ENCODE measurements at regions not wholly inside any gene's neighbourhood (a gene's known extent, or its start where the extent isn't known, plus 50 kb on each side); places are given as distances from the start of the nearest gene placed in this dataset.
"Not testable (repeated sequence)": the region's sequence is repeated elsewhere in the genome, so short reads cannot be mapped to it uniquely, and the experiment has no call there.

DNA sequence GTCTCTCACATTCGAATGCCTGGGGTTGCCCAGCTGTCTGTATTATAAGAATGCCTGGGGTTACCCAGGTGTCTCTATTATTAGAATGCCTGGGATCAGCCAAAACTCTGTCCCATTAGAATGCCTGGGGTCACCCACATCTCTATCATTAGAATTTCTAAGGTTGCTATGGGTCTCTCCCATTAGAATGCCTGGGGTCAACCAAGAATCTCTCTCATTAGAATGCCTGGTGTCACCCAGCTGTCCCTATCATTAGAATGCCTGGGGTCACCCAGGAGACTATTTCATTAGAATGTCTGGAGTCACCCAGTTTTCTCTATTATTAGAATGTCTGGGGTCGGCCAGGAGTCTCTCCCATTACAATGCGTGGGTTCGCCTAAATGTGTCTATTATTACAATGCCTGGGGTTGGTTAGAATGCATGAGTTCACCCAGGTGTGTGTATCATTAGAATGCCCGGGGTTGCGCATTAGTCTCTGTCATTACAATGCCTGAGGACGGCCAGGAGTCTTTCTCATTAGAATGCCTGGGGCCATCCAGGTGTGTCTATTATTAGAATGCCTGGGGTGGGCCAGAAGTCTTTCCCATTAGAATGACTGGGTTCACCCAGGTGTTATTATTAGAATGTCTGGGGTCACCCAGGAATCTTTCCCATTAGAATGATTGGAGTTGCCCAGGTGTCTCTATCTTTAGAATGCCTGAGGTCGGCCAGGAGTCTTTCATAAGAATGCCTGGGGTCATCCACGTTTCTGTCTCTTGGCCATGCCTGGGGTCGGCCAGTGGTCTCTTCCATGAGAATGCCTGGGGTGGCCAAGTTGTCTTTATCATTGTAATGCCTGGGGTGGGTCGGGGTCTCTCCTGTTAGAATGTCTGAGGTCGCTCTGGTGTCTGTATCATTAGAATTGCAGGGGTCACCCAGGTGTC lies 59.6 kb downstream of the RNF187 start:
- H3K27ac ChIP-seq (ENCODE audit: low read length): no peak overlapping the region
- H3K4me3 ChIP-seq (ENCODE audit: low read length): no peak overlapping the region
- no peaks in the 10 kb centered on the region for H3K4me1 ChIP-seq (ENCODE audit: control insufficient read depth, insufficient read depth, low read length)
- H3K36me3 ChIP-seq (ENCODE audit: control insufficient read depth, insufficient read depth, low read length): no peaks in the 10 kb centered on the region
- H3K9me3 ChIP-seq (ENCODE audit: control insufficient read depth, insufficient read depth, low read length): no peaks in the 10 kb centered on the region; the same call in 1 of the 2 replicates
- WGBS (ENCODE audit: insufficient coverage, insufficient read length): no CpG with 5 or more reads among the region's 12 CpGs
- H3K27me3 ChIP-seq (ENCODE audit: control insufficient read depth, insufficient read depth, low read length): peaks cover 79% of the 10 kb centered on the region
- DNase-seq (ENCODE audit: low read depth, low spot score): no peak

DNA sequence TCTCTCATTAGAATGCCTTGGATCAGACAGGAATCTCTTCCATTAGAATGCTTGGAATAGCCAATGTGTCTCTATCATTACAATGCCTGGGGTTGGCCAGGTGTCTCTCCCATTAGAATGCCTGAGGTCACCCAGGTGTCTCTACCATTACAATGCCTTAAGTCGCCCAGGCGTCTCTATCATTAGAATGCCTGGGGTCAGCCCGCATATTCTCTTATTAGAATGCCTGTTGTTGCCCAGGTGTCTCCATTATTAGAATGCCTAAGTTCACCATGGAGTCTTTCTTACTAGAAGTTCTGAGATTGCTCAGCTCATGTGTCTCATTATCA lies 60.2 kb downstream of the RNF187 start:
- Histone ChIP-seq H3K4me1 (ENCODE audit: control insufficient read depth, insufficient read depth, low read length) (no peaks in the 10 kb centered on the region), H3K36me3 (ENCODE audit: control insufficient read depth, insufficient read depth, low read length) (no peaks in the 10 kb centered on the region), H3K27ac (ENCODE audit: low read length) (no peak overlapping the region), H3K9me3 (ENCODE audit: control insufficient read depth, insufficient read depth, low read length) (no peaks in the 10 kb centered on the region; the same call in 1 of the 2 replicates), H3K4me3 (ENCODE audit: low read length) (no peak overlapping the region), H3K27me3 (ENCODE audit: control insufficient read depth, insufficient read depth, low read length) (peaks cover 79% of the 10 kb centered on the region)
- no peak for DNase-seq (ENCODE audit: low read depth, low spot score)
- no CpG with 5 or more reads among the region's 3 CpGs for WGBS (ENCODE audit: insufficient coverage, insufficient read length)

DNA sequence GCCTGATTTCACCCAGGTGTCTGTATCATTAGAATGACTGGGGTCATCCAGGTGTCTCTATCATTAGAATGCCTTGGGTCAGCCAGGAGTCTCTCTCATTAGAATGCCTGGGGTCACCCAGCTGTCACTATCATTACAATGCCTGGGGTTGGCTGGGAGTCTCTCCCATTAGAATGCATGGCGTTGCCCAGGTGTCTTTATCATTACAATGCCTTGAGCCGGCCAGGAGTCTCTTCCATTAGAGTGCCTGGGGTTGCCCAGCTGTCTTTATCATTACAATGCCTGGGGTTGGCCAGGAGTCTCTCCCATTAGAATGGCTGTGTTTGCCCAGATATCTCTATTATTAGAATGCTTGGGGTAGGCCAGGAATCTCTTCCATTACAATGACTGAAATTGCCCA lies 61.6 kb downstream of the RNF187 start:
- no peaks in the 10 kb centered on the region for H3K9me3 ChIP-seq (ENCODE audit: control insufficient read depth, insufficient read depth, low read length)
- H3K27ac ChIP-seq (ENCODE audit: low read length): no peak overlapping the region
- no CpG with 5 or more reads among the region's 2 CpGs for WGBS (ENCODE audit: insufficient coverage, insufficient read length)
- peaks cover 78% of the 10 kb centered on the region for H3K27me3 ChIP-seq (ENCODE audit: control insufficient read depth, insufficient read depth, low read length)
- DNase-seq (ENCODE audit: low read depth, low spot score): no peak
- H3K4me1 ChIP-seq (ENCODE audit: control insufficient read depth, insufficient read depth, low read length): no peaks in the 10 kb centered on the region
- no peaks in the 10 kb centered on the region for H3K36me3 ChIP-seq (ENCODE audit: control insufficient read depth, insufficient read depth, low read length)
- no peak overlapping the region for H3K4me3 ChIP-seq (ENCODE audit: low read length)

DNA sequence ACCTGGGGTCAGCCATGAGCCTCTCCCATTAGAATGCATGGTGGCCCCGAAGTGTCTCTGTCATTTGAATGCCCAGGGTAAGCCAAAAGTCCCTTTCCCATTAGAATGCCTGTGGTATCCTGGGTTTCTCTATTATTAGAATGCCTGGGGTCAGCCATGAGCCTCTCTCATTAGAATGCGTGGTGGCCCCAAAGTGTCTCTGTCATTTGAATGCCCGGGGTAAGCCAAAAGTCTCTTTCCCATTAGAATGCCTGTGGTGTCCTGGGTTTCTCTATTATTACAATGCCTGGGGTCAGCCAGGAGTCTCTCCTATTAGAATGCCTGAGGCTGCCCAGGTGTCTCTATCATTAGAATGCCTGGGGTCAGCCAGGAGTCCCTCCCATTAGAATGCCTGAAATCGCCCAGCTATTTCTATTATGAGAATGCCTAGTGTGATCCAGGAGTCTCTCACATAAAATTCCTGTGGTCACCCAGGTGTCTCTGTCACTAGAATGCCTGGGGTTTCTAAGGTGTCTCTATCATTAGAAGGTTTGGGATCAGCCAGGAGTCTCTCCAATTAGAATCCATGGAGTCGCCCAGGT lies 65.5 kb downstream of the RNF187 start:
- no peak overlapping the region for H3K27ac ChIP-seq (ENCODE audit: low read length)
- DNase-seq (ENCODE audit: low read depth, low spot score): no peak
- no peaks in the 10 kb centered on the region for H3K9me3 ChIP-seq (ENCODE audit: control insufficient read depth, insufficient read depth, low read length)
- peaks cover 56% of the 10 kb centered on the region for H3K27me3 ChIP-seq (ENCODE audit: control insufficient read depth, insufficient read depth, low read length)
- H3K4me3 ChIP-seq (ENCODE audit: low read length): no peak overlapping the region
- H3K36me3 ChIP-seq (ENCODE audit: control insufficient read depth, insufficient read depth, low read length): no peaks in the 10 kb centered on the region
- no peaks in the 10 kb centered on the region for H3K4me1 ChIP-seq (ENCODE audit: control insufficient read depth, insufficient read depth, low read length)
- no CpG with 5 or more reads among the region's 5 CpGs for WGBS (ENCODE audit: insufficient coverage, insufficient read length)

DNA sequence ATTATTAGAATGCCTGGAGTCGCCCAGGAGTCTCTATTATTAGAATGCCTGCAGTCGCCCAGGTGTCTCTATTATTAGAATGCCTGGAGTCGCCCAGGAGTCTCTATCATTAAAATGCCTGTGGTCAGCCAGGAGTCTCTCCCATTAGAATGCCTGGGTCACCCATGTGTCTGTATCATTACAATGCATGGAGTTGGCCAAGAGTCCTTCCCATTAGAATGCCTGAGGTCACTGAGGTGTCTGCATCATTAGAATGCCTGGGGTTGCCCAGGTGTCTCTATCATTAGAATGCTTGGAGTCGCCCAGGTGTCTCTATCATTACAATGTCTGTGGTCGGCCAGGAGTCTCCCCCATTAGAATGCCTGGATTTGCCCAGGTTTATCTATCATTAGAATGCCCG lies 66.9 kb downstream of the RNF187 start:
- Histone ChIP-seq H3K27ac (ENCODE audit: low read length) (no peak overlapping the region), H3K36me3 (ENCODE audit: control insufficient read depth, insufficient read depth, low read length) (no peaks in the 10 kb centered on the region), H3K9me3 (ENCODE audit: control insufficient read depth, insufficient read depth, low read length) (no peaks in the 10 kb centered on the region), H3K4me3 (ENCODE audit: low read length) (no peak overlapping the region), H3K4me1 (ENCODE audit: control insufficient read depth, insufficient read depth, low read length) (no peaks in the 10 kb centered on the region), H3K27me3 (ENCODE audit: control insufficient read depth, insufficient read depth, low read length) (peaks cover 55% of the 10 kb centered on the region)
- DNase-seq (ENCODE audit: low read depth, low spot score): no peak
- whole genome bisulfite sequencing (ENCODE audit: insufficient coverage, insufficient read length): no CpG with 5 or more reads among the region's 6 CpGs

DNA sequence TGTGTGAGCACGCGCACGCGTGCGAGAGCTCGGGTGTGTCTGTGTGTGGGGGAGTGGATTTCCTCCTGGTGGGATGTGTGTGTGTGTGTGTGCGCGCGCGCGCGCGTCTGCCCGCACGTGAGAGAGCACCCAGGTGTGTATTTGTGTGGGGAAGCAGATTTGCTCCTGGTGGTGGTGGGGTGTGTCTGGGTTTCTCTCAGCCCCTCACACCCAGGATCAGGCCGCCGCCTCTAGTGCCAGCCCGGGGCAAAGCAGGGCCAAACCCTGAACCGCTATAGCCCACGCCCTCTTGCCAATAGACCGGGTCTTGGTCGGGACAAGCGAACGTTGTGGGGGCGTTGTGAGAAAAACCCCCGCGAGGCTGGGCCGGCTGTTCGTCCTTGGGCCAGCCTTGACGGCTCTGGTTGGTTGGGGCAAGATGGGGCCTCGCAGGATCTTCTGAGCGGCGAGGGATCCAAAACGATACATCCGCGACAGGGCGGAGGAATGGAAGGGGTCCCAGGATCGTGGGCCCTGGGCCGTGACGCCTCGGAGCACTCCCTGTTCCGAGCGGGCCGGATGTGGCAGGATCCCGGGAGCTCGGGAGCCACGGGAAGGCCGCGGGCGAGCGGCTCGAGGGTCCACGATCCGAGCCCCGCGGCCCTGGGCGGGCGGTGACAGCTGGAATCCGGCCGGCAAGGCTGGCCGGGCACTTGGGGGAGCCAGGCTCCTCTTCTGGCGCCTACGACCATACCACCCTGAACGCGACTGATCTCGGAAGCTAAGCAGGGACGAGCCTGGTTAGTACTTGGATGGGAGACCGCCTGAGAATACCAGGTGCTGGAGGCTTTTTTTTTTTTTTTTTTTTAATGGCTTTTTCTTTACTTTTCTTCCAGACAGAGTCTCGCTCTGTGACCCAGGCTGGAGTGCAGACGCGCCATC lies 68.2 kb downstream of the RNF187 start:
- no peaks in the 10 kb centered on the region for H3K36me3 ChIP-seq (ENCODE audit: control insufficient read depth, insufficient read depth, low read length)
- no peak overlapping the region for H3K4me3 ChIP-seq (ENCODE audit: low read length)
- H3K9me3 ChIP-seq (ENCODE audit: control insufficient read depth, insufficient read depth, low read length): no peaks in the 10 kb centered on the region
- no peak for DNase-seq (ENCODE audit: low read depth, low spot score)
- H3K4me1 ChIP-seq (ENCODE audit: control insufficient read depth, insufficient read depth, low read length): no peaks in the 10 kb centered on the region
- no peak overlapping the region for H3K27ac ChIP-seq (ENCODE audit: low read length)
- peaks cover 44% of the 10 kb centered on the region for H3K27me3 ChIP-seq (ENCODE audit: control insufficient read depth, insufficient read depth, low read length)
- no CpG with 5 or more reads among the region's 71 CpGs for WGBS (ENCODE audit: insufficient coverage, insufficient read length)

DNA sequence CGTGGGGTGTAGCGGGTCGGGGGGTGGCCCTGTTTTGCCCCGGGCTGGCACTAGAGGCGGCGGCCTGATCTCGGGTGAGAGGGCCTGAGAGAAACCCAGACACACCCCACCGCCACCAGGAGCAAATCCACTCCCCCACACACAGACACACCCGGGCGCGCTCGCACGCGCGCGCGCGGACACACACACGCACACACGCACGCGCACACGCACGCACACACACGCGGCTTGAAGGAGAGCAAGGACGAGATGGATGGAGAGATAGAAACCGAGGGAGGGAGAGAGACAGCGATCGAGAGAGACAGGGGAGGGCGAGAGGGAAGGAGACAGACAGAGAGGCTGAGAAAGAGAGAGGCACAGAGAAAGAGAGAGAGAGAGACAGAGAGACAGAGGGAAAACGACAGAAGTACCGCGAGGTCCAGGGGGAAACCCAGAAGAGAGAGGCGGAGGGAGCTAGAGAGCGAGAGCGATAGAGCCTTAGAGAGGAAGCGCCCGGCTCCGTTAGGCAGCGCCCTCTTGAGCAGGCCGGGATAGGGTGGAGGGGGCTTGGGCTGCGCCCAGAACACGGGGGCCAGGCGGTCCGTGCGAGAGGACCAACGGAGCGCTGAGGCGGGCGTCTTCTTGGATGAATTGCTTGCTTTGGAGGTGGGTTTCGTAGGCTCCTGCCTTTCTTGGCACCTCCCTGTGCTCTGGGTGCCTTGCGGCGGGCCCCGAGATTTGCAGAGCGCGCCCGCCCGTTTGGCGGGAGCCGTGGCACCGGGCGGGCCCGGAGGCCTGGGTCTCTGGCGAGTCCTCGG lies 69.7 kb downstream of the RNF187 start:
- H3K36me3 ChIP-seq (ENCODE audit: control insufficient read depth, insufficient read depth, low read length); H3K9me3 ChIP-seq (ENCODE audit: control insufficient read depth, insufficient read depth, low read length); DNase-seq (ENCODE audit: low read depth, low spot score); H3K4me1 ChIP-seq (ENCODE audit: control insufficient read depth, insufficient read depth, low read length); H3K4me3 ChIP-seq (ENCODE audit: low read length); H3K27ac ChIP-seq (ENCODE audit: low read length): not testable (repeated sequence)
- no CpG with 5 or more reads among the region's 66 CpGs for WGBS (ENCODE audit: insufficient coverage, insufficient read length)
- peaks cover 30% of the 10 kb centered on the region for H3K27me3 ChIP-seq (ENCODE audit: control insufficient read depth, insufficient read depth, low read length)
